B cell (primary cell): ENCODE measurements at regions not wholly inside any gene's neighbourhood (a gene's known extent, or its start where the extent isn't known, plus 50 kb on each side); places are given as distances from the start of the nearest gene placed in this dataset.

Source experiments
- EZH2 ChIP-seq: IDR thresholded peaks from 2 replicates; pipeline ENCODE4 v1.6.1; 2012; ENCODE audit warnings: borderline replicate concordance, low read depth, mild to moderate bottlenecking, moderate library complexity, low read length; ENCODE audit not compliant: insufficient read depth, poor library complexity, severe bottlenecking
- TF ChIP-seq, protein P1 (sequence below): fragments of 200-600 bp; IDR thresholded peaks from one replicate; pipeline ENCODE4 v1.8.0; 2022; ENCODE audit warnings: antibody characterized with exemption, mild to moderate bottlenecking

DNA sequence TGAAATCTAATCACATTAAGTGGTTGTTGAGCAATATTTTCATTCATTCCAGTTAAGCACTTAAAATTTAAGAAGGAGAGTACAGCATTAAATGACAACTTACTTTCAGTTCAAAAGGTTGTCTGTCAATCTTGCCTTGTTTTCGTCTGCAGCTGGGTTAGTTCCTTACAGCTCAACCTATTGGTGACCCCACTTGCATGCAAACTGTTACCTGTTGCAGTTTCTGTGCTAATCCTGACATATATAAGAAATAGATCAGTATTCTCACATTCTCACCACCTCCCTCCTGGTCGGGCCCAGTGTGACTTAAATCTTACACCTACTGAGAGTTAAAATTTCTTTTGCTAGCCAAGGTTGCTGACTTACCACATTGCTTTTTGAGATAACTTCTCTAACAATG, 191.8 kb upstream of the SMC2 start:
- TF ChIP-seq, protein P1, sequence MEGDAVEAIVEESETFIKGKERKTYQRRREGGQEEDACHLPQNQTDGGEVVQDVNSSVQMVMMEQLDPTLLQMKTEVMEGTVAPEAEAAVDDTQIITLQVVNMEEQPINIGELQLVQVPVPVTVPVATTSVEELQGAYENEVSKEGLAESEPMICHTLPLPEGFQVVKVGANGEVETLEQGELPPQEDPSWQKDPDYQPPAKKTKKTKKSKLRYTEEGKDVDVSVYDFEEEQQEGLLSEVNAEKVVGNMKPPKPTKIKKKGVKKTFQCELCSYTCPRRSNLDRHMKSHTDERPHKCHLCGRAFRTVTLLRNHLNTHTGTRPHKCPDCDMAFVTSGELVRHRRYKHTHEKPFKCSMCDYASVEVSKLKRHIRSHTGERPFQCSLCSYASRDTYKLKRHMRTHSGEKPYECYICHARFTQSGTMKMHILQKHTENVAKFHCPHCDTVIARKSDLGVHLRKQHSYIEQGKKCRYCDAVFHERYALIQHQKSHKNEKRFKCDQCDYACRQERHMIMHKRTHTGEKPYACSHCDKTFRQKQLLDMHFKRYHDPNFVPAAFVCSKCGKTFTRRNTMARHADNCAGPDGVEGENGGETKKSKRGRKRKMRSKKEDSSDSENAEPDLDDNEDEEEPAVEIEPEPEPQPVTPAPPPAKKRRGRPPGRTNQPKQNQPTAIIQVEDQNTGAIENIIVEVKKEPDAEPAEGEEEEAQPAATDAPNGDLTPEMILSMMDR: no peak
- TF ChIP-seq EZH2: no peak
